ENCODE measurements at regions not wholly inside any gene's neighbourhood (a gene's known extent, or its start where the extent isn't known, plus 50 kb on each side); places are given as distances from the start of the nearest gene placed in this dataset.
"Not testable (repeated sequence)": the region's sequence is repeated elsewhere in the genome, so short reads cannot be mapped to it uniquely, and the experiment has no call there.

DNA sequence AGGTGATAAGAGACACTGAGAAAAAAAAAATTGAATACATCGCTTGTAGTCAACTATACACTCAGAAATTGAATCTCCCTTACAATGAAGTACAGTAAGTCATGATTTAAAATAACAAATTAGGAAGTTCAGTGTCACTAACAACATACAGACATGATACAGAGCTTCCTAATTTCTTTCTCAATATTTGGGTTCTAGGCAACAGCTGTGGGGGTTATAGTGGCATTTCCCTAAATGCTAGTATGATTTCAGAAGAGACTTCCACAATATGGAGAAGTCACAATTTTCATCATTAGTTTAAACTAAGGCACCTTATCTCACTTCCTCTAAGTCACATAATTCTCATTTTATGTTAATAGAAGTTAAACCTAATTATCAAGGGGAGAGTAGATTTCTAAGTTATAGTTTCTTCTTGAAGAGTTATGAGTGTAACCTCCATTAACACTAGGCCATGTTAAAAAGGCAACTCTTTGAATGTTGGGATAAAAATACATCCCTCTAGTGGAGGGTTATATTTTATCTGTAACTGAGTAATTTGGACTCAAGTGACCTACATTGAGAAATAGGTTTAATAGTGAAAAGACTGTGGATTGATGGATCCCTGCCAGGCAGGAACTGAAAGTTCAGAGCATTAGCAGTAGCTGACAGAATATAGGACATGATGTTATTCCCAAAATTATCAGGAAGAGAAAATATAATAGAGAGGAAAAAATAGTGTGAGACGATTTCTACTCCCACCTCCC, 286.0 kb upstream of the SUCLG2 start:
- no peak for DNase-seq

- no peak for DNase-seq
Observed at GRCh38 chr3:67937498-67938118, 283.2 kb upstream of the SUCLG2 start.

GRCh38 chr3:67930394-67930793, 276.0 kb upstream of the SUCLG2 start:
- not testable (repeated sequence) for DNase-seq

- DNase-seq, result no peak
Observed at GRCh38 chr3:67923796-67924195, 269.4 kb upstream of the SUCLG2 start.

- DNase-seq, result no peak
Observed at GRCh38 chr3:67920969-67921368, 266.6 kb upstream of the SUCLG2 start.

DNA sequence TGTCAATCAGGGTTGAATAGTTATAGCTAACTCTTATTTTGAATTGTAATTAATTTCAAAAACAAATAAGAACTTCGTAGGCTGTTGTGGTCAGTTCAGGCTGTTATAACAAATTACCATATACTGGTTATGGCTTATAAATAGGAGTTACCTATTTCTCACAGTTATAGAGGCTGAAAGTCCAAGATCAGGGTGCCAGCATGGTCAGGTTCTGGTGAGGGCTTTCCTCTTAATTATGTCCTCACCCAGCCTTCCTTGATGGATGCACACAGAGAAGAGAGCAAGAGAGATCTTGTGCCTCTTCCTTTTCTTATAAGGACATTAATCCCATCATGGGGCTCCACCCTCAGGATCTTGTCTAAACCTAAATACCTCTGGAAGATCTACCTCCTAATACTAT, 265.9 kb upstream of the SUCLG2 start:
- DNase-seq, result no peak

DNA sequence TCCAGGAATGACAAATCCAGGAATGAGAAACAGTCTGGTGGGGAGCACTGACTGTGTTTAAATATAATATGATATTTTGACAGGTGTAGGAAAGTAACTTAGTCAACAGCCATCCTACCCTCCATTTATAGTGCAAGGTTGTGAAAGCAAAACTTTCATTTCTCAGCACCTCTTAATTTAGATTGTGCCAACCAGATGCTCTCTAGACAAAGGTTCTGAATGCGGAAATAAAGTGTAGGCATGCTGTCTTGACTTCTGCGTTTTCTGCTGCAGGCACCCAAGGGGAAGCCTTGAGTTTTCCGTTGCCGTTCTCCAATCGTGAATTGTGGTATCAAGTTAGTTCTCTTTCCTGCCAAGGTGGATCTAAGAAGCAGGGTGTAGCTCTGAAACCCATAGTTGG, 261.9 kb upstream of the SUCLG2 start:
- no peak for DNase-seq

GRCh38 chr3:67907735-67908134, 253.3 kb upstream of the SUCLG2 start:
- DNase-seq, result no peak

GRCh38 chr3:67906261-67906660, 251.8 kb upstream of the SUCLG2 start:
- no peak for DNase-seq

DNA sequence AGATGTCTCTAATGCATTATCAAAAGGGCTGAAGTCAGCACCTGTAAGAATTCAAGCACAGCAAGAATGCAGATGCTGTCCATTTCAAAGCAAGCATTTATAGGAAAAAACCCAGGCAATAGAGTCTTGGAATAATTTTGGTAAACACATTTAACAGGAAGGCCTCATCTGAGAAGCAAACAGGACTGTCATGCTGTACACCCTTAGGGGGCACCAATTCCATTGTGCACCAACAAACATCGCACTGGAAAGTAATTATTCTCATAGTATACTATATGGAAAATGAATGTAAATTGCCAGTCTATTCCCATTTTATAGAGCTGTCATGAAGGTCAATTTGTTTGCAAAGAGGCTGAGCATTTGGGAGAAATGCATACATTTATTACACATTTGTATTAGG, 247.3 kb upstream of the SUCLG2 start:
- DNase-seq, result peak in 1 of 2 donors; percentile 28

DNA sequence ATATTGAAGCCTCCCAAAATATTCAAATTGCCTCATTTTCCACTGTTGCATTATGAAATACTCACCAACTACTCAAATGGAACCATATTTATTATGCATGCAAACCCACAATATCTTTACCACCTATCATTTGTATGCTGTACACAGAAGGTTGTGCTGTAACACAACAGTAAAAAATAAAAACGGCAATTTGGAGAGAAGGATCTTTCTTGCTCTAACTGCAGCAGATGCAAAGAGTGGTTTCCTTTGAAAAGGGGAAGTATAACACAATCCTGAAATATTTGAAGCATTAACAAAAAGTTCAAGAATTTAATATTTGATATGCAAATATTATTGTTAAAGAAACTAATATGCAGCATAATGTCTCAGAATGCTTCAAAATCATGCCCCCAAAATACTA, 244.5 kb upstream of the SUCLG2 start:
- no peak for DNase-seq

DNA sequence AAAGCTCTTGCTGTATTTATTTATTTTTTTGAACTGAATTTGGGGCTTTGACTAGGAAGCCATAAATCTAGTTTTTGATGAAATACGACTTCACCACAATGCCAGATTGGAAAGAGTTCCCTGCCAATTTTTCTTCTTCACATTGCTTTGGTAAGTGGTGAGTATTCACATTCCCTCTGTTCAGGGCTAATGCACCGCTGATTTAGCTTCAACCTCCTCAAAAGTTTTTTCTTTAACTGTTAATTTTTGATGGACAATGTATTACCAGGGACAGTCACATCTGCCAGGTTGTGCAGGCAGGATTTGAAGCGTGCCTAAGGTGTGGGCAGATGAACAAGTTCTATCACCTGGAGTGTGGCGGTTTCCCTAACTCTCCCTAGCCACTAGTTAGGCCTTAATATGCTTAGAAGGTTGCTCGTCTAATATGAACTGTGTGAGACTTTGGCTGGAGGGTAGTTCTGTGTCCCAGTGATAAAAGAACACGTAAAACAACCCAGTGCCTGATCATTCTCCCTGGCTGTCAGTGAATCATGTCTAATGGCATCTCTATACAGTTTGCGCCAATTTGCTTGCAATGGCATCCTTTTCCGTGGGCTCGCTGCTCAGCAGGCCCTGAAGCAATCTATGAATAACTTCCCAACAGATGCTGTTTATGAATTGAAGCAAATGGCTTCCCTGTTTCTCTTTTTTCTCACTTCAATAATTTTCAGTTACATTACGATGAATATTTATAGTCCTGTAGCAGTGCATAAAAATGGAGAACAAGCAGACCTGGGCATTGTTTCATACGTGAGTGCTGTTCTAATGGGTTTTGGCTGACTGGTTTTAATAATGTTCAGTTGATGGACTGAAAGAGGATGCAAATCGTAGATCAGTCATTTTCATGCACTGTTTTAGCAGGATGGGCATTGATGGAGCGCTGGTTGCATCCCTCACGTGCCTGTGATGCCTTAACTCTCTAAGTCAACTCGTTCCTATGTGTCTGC, 243.2 kb upstream of the SUCLG2 start:
- no peak for DNase-seq

- no peak for DNase-seq
Observed at GRCh38 chr3:67896130-67896529, 241.7 kb upstream of the SUCLG2 start.

- DNase-seq, result no peak
Observed at GRCh38 chr3:67894510-67894909, 240.1 kb upstream of the SUCLG2 start.

GRCh38 chr3:67884345-67884744, 229.9 kb upstream of the SUCLG2 start:
- no peak for DNase-seq

- DNase-seq, result no peak
Observed at GRCh38 chr3:67883766-67884165, 229.4 kb upstream of the SUCLG2 start.

DNA sequence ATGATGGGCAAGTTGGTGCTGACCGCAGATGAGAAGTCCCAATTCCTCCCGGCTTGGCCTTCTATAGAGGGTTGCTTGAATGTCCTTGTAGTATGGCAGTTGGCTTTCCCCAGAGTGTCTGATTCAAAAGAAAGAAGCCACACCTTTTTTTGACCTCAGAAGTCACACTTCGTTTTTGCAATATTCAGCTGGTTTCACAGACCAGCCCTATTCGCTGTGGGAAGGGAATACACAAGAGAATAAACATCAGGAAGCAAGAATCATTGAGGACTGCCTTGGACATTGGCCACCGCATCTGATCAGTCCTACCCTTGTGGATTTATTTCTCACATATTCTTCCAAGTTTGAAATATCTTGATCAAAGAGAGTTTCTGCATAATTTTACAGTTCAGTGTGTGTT, 228.6 kb upstream of the SUCLG2 start:
- DNase-seq, result no peak

- no peak for DNase-seq
Observed at GRCh38 chr3:67876261-67876660, 221.8 kb upstream of the SUCLG2 start.

DNA sequence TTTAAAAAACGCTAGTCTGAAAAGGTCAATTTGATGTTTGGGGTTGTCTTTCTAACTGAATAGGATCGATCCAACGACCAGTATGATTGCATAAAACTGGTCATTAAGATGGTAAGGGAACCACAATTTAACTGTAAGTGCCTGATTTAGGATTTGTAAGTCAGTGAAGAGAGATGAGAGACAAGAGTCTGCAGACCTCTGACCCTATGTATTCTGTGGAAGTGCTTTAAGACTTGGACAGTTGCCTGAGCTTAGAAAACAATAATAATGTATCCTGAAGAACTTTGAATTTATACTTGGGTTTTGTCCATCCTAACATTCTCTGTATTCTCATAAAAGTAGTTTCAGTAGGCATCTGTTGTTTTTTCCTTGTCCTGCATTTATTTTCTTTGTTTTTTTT, 221.4 kb upstream of the SUCLG2 start:
- no peak for DNase-seq

DNA sequence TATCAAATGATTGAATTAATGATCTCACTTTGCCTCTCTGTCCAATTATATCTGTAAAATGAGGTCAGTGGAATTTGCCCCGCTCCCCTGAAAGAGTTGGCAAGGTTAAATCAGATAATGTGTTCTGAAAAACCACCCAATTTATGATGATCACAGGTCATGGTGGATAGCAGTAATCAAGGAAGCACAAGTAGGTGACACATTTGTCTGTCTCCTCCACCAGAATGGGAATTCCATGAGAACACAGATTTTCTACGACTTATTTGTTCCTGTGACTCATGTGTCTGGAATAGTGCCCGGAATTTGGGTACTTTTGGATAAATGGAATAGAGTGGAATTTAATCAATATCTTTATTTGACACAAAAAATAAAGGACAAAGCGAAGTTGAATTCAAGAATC, 220.9 kb upstream of the SUCLG2 start:
- DNase-seq, result no peak

DNA sequence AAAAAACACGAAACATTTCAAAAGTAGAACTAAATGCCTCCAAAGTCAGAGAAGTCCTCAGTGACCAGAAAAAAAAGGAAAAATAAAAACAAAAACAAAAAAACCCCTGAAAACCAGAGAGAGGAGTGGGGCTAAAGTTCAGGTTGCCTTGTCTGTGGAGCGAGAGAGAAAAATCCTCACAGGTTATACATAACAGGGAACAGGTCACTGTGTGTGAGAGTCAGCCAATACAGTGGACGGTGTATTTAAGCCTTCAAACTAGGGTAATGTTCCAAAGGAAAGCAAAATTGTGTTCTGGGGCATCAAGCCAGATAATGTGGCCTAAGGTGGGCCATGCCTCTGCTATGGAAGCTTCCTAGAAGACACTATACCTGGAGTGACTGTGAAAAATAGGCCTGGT, 216.1 kb upstream of the SUCLG2 start:
- DNase-seq, result no peak

- no peak for DNase-seq
Observed at GRCh38 chr3:67866571-67866970, 212.2 kb upstream of the SUCLG2 start.

- DNase-seq, result no peak
Observed at GRCh38 chr3:67864587-67865183, 210.3 kb upstream of the SUCLG2 start.

Measured in CD4-positive, alpha-beta T cell treated with Interferon alpha-2 for 1 hour (primary cell).